ENCODE measurements at regions not wholly inside any gene's neighbourhood (a gene's known extent, or its start where the extent isn't known, plus 50 kb on each side); places are given as distances from the start of the nearest gene placed in this dataset.

GRCh38 chr12:125211464-125211863 is 146.2 kb downstream of the AACS start:
- DNase-seq (ENCODE audit: low read depth): no peak
- no peak overlapping the region for H3K4me3 ChIP-seq (ENCODE audit: low read depth, low read length)
- no peak for TF ChIP-seq CTCF (conservative IDR thresholded peaks at IDR 0.05; ENCODE audit: low read depth, low read length)

- no peak for TF ChIP-seq CTCF (conservative IDR thresholded peaks at IDR 0.05; ENCODE audit: low read depth, low read length)
- no peak overlapping the region for H3K4me3 ChIP-seq (ENCODE audit: low read depth, low read length)
- no peak for DNase-seq (ENCODE audit: low read depth)
Observed at GRCh38 chr12:125214289-125214688, 149.1 kb downstream of the AACS start.

GRCh38 chr12:125216756-125217155 is 151.5 kb downstream of the AACS start:
- no peak for DNase-seq (ENCODE audit: low read depth)
- no peak for TF ChIP-seq CTCF (conservative IDR thresholded peaks at IDR 0.05; ENCODE audit: low read depth, low read length)
- no peak overlapping the region for H3K4me3 ChIP-seq (ENCODE audit: low read depth, low read length)

- no peak for TF ChIP-seq CTCF (conservative IDR thresholded peaks at IDR 0.05; ENCODE audit: low read depth, low read length)
- no peak for DNase-seq (ENCODE audit: low read depth)
- H3K4me3 ChIP-seq (ENCODE audit: low read depth, low read length): no peak overlapping the region
Observed at GRCh38 chr12:125217308-125217707, 152.1 kb downstream of the AACS start.

- DNase-seq (ENCODE audit: low read depth): no peak
- TF ChIP-seq CTCF (conservative IDR thresholded peaks at IDR 0.05; ENCODE audit: low read depth, low read length): no peak
- no peak overlapping the region for H3K4me3 ChIP-seq (ENCODE audit: low read depth, low read length)
Observed at GRCh38 chr12:125218952-125219351, 153.7 kb downstream of the AACS start.

GRCh38 chr12:125220404-125221273 is 155.4 kb downstream of the AACS start:
- no peak overlapping the region for H3K4me3 ChIP-seq (ENCODE audit: low read depth, low read length)
- no peak for DNase-seq (ENCODE audit: low read depth)
- no peak for TF ChIP-seq CTCF (conservative IDR thresholded peaks at IDR 0.05; ENCODE audit: low read depth, low read length)

GRCh38 chr12:125221602-125222001 is 156.4 kb downstream of the AACS start:
- DNase-seq (ENCODE audit: low read depth): no peak
- H3K4me3 ChIP-seq (ENCODE audit: low read depth, low read length): no peak overlapping the region
- TF ChIP-seq CTCF (conservative IDR thresholded peaks at IDR 0.05; ENCODE audit: low read depth, low read length): no peak
